Umbilical cord (tissue), 1 donor: ENCODE measurements at regions not wholly inside any gene's neighbourhood (a gene's known extent, or its start where the extent isn't known, plus 50 kb on each side); places are given as distances from the start of the nearest gene placed in this dataset.

Experiments used
- DNase-seq: peaks from one replicate; pipeline ENCODE4 v3.0.0-alpha.2; 2015; ENCODE audit warnings: low spot score

- DNase-seq = no peak
Observed at GRCh38 chr12:114783089-114783618, 99.2 kb upstream of the TBX3 start.

- DNase-seq = no peak
Observed at GRCh38 chr12:114780746-114781399, 96.9 kb upstream of the TBX3 start.

- DNase-seq = no peak
Observed at GRCh38 chr12:114779647-114780046, 95.7 kb upstream of the TBX3 start.

GRCh38 chr12:114779186-114779585 is 95.2 kb upstream of the TBX3 start:
- no peak for DNase-seq

GRCh38 chr12:114776731-114777442 is 92.9 kb upstream of the TBX3 start:
- no peak for DNase-seq

GRCh38 chr12:114774699-114775098 is 90.7 kb upstream of the TBX3 start:
- no peak for DNase-seq

GRCh38 chr12:114774197-114774596 is 90.2 kb upstream of the TBX3 start:
- no peak for DNase-seq

- no peak for DNase-seq
Observed at GRCh38 chr12:114770323-114770722, 86.3 kb upstream of the TBX3 start.

GRCh38 chr12:114769634-114770033 is 85.7 kb upstream of the TBX3 start:
- DNase-seq = no peak

GRCh38 chr12:114767906-114768722 is 84.1 kb upstream of the TBX3 start:
- DNase-seq = peak; percentile 63

- DNase-seq = no peak
Observed at GRCh38 chr12:114767084-114767760, 83.2 kb upstream of the TBX3 start.

GRCh38 chr12:114765960-114766691 is 82.2 kb upstream of the TBX3 start:
- no peak for DNase-seq

- DNase-seq = no peak
Observed at GRCh38 chr12:114764510-114764909, 80.5 kb upstream of the TBX3 start.

- peak; percentile 70 for DNase-seq
Observed at GRCh38 chr12:114762490-114763110, 78.6 kb upstream of the TBX3 start.

- DNase-seq = no peak
Observed at GRCh38 chr12:114760151-114760877, 76.3 kb upstream of the TBX3 start.

GRCh38 chr12:114759635-114760034 is 75.7 kb upstream of the TBX3 start:
- no peak for DNase-seq

GRCh38 chr12:114757684-114758325 is 73.8 kb upstream of the TBX3 start:
- DNase-seq = no peak

GRCh38 chr12:114752217-114752616 is 68.2 kb upstream of the TBX3 start:
- DNase-seq = peak; percentile 66

GRCh38 chr12:114751712-114752111 is 67.7 kb upstream of the TBX3 start:
- no peak for DNase-seq
